ENCODE measurements at regions not wholly inside any gene's neighbourhood (a gene's known extent, or its start where the extent isn't known, plus 50 kb on each side); places are given as distances from the start of the nearest gene placed in this dataset.

- Histone ChIP-seq H3K36me3 (no peaks in the 10 kb centered on the region), H3K4me3 (no peak overlapping the region), H3K4me1 (no peaks in the 10 kb centered on the region), H3K27me3 (peaks cover 0 to 3% (median 0%) of the 10 kb centered on the region in 7 donors), H3K27ac (no peak overlapping the region), H3K9me3 (no peaks in the 10 kb centered on the region)
- intact Hi-C loops (cut with DNase I) = no loop called here
- TF ChIP-seq, protein P1, sequence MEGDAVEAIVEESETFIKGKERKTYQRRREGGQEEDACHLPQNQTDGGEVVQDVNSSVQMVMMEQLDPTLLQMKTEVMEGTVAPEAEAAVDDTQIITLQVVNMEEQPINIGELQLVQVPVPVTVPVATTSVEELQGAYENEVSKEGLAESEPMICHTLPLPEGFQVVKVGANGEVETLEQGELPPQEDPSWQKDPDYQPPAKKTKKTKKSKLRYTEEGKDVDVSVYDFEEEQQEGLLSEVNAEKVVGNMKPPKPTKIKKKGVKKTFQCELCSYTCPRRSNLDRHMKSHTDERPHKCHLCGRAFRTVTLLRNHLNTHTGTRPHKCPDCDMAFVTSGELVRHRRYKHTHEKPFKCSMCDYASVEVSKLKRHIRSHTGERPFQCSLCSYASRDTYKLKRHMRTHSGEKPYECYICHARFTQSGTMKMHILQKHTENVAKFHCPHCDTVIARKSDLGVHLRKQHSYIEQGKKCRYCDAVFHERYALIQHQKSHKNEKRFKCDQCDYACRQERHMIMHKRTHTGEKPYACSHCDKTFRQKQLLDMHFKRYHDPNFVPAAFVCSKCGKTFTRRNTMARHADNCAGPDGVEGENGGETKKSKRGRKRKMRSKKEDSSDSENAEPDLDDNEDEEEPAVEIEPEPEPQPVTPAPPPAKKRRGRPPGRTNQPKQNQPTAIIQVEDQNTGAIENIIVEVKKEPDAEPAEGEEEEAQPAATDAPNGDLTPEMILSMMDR (IDR thresholded peaks at IDR 0.05) = no peak
- ATAC-seq = no peak
- DNase-seq = no peak
- 64 to 77% methylated on average over 2 of the region's 2 CpGs for WGBS, 2 donors
Observed at GRCh38 chr2:103991591-103991990, 862.3 kb upstream of the POU3F3 start.

- Histone ChIP-seq H3K4me3 (no peak overlapping the region), H3K27me3 (no peaks in the 10 kb centered on the region), H3K9me3 (peaks cover 0 to 4% (median 0%) of the 10 kb centered on the region in 11 donors), H3K36me3 (no peaks in the 10 kb centered on the region), H3K27ac (no peak overlapping the region), H3K4me1 (no peaks in the 10 kb centered on the region)
- WGBS, 2 donors = 88 to 90% methylated on average over 3 of the region's 3 CpGs
- TF ChIP-seq, protein P1 (IDR thresholded peaks at IDR 0.05) = no peak
- ATAC-seq (no peak), DNase-seq (no peak)
- intact Hi-C loops (cut with DNase I) = no loop called here
Observed at GRCh38 chr2:104004821-104005220, 849.1 kb upstream of the POU3F3 start.

DNA sequence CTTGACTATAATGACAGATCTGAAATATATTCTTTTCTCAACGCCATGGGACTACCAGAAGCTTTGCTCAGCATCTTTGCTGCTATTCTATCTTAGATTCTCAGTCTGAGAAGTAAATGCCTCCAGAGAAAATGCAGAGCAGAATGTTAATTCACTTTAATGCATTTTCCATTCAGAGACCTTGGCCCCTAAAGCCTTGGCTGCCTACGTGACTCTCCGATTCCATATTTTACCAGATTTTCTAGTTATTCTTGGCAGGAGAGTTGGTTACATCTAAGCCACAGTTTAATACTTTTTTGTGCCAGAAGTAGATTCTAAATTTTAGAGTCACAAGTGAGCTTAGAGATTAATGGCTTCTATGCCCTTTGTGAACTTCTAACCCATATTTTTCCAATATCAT lies 837.1 kb upstream of the POU3F3 start:
- peaks cover 0 to 31% (median 0%) of the 10 kb centered on the region in 11 donors for H3K9me3 ChIP-seq
- 79 to 84% methylated on average over 3 of the region's 3 CpGs for WGBS, 2 donors
- no peak for ATAC-seq
- TF ChIP-seq, protein P1 (IDR thresholded peaks at IDR 0.05) = no peak
- H3K4me3 ChIP-seq = no peak overlapping the region
- no peaks in the 10 kb centered on the region for H3K4me1 ChIP-seq
- peaks cover 0 to 14% (median 0%) of the 10 kb centered on the region in 7 donors for H3K27me3 ChIP-seq
- intact Hi-C loops (cut with DNase I) = no loop called here
- no peaks in the 10 kb centered on the region for H3K36me3 ChIP-seq
- no peak overlapping the region for H3K27ac ChIP-seq
- no peak for DNase-seq

- no peaks in the 10 kb centered on the region for H3K4me1 ChIP-seq
- H3K9me3 ChIP-seq = no peaks in the 10 kb centered on the region
- ATAC-seq = no peak
- H3K4me3 ChIP-seq = no peak overlapping the region
- peaks cover 0 to 23% (median 0%) of the 10 kb centered on the region in 7 donors for H3K27me3 ChIP-seq
- intact Hi-C loops (cut with DNase I) = no loop called here
- TF ChIP-seq, protein P1 (IDR thresholded peaks at IDR 0.05) = no peak
- no peaks in the 10 kb centered on the region for H3K36me3 ChIP-seq
- no peak overlapping the region for H3K27ac ChIP-seq
- WGBS, 2 donors = 80% methylated on average over 2 of the region's 2 CpGs
- DNase-seq = no peak
Observed at GRCh38 chr2:104023306-104023705, 830.6 kb upstream of the POU3F3 start.

Measured in heart right ventricle (tissue), 16 donors.